ENCODE measurements at regions not wholly inside any gene's neighbourhood (a gene's known extent, or its start where the extent isn't known, plus 50 kb on each side); places are given as distances from the start of the nearest gene placed in this dataset.

GRCh38 chr9:109604781-109605180 is 106.7 kb upstream of the PTPN3 start:
- no peak for DNase-seq
- intact Hi-C loops (cut with DNase I; ENCODE audit: low total_unique reads): no loop called here
- H3K27me3 ChIP-seq: no peaks in the 10 kb centered on the region
- no peaks in the 10 kb centered on the region for H3K4me1 ChIP-seq
- no peak overlapping the region for H3K4me3 ChIP-seq
- no peaks in the 10 kb centered on the region for H3K36me3 ChIP-seq
- TF ChIP-seq POLR2A (IDR thresholded peaks at IDR 0.05) (no peak), CTCF (IDR thresholded peaks at IDR 0.05) (no peak)
- H3K27ac ChIP-seq: no peak overlapping the region
- H3K9me3 ChIP-seq: no peaks in the 10 kb centered on the region

GRCh38 chr9:109609060-109609459 is 111.0 kb upstream of the PTPN3 start:
- no peak overlapping the region for H3K4me3 ChIP-seq
- intact Hi-C loops (cut with DNase I; ENCODE audit: low total_unique reads): no loop called here
- DNase-seq: no peak
- no peak for TF ChIP-seq POLR2A (IDR thresholded peaks at IDR 0.05)
- no peak for TF ChIP-seq CTCF (IDR thresholded peaks at IDR 0.05)
- no peak overlapping the region for H3K27ac ChIP-seq
- no peaks in the 10 kb centered on the region for H3K36me3 ChIP-seq
- no peaks in the 10 kb centered on the region for H3K9me3 ChIP-seq
- no peaks in the 10 kb centered on the region for H3K4me1 ChIP-seq
- no peaks in the 10 kb centered on the region for H3K27me3 ChIP-seq

GRCh38 chr9:109616571-109617120 is 118.5 kb upstream of the PTPN3 start:
- no peaks in the 10 kb centered on the region for H3K36me3 ChIP-seq
- H3K4me1 ChIP-seq: no peaks in the 10 kb centered on the region
- no peaks in the 10 kb centered on the region for H3K9me3 ChIP-seq
- intact Hi-C loops (cut with DNase I; ENCODE audit: low total_unique reads): no loop called here
- no peaks in the 10 kb centered on the region for H3K27me3 ChIP-seq
- TF ChIP-seq POLR2A (IDR thresholded peaks at IDR 0.05) (no peak), CTCF (IDR thresholded peaks at IDR 0.05) (no peak)
- no peak overlapping the region for H3K4me3 ChIP-seq
- DNase-seq: no peak
- no peak overlapping the region for H3K27ac ChIP-seq

GRCh38 chr9:109619310-109619709 is 121.2 kb upstream of the PTPN3 start:
- no peak overlapping the region for H3K4me3 ChIP-seq
- no peak for DNase-seq
- no peaks in the 10 kb centered on the region for H3K9me3 ChIP-seq
- no peak for TF ChIP-seq POLR2A (IDR thresholded peaks at IDR 0.05)
- TF ChIP-seq CTCF (IDR thresholded peaks at IDR 0.05): no peak
- no peaks in the 10 kb centered on the region for H3K27me3 ChIP-seq
- no peak overlapping the region for H3K27ac ChIP-seq
- intact Hi-C loops (cut with DNase I; ENCODE audit: low total_unique reads): no loop called here
- H3K36me3 ChIP-seq: no peaks in the 10 kb centered on the region
- H3K4me1 ChIP-seq: no peaks in the 10 kb centered on the region

DNA sequence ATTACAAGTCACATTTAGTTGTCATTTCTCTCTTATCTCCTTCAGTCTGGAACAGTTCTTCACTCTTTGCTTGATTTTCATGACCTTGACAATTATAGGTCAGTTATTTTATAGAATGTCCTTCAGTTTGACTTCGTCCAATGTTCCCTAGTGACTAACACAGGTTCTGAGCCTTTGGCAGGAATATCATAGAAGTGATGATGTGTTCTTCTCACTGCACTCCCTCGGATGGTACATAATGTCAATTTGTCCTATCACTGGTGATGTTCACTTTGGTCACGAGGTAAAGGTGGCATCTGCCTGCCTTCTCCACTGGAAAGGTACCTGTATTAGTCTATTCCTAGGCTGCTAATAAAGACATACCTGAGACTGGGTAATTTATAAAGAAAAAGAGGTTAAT is 126.0 kb upstream of the PTPN3 start:
- Histone ChIP-seq H3K9me3 (no peaks in the 10 kb centered on the region), H3K4me1 (no peaks in the 10 kb centered on the region), H3K4me3 (no peak overlapping the region), H3K27me3 (no peaks in the 10 kb centered on the region), H3K27ac (no peak overlapping the region), H3K36me3 (no peaks in the 10 kb centered on the region)
- no peak for DNase-seq
- intact Hi-C loops (cut with DNase I; ENCODE audit: low total_unique reads): no loop called here
- TF ChIP-seq POLR2A (IDR thresholded peaks at IDR 0.05) (no peak), CTCF (IDR thresholded peaks at IDR 0.05) (no peak)
